Stimulated activated CD8-positive, alpha-beta memory T cell treated with anti-CD3 and anti-CD28 coated beads, Interleukin-2, amount 100 ng/mL, for 48 hours (primary cell): ENCODE measurements at regions not wholly inside any gene's neighbourhood (a gene's known extent, or its start where the extent isn't known, plus 50 kb on each side); places are given as distances from the start of the nearest gene placed in this dataset.

Experiments
- DNase-seq, 2 donors: peaks; one replicate each; pipeline ENCODE4 v3.0.0-alpha.2; 2020; ENCODE audit warnings: low read depth in 2 of 2

DNA sequence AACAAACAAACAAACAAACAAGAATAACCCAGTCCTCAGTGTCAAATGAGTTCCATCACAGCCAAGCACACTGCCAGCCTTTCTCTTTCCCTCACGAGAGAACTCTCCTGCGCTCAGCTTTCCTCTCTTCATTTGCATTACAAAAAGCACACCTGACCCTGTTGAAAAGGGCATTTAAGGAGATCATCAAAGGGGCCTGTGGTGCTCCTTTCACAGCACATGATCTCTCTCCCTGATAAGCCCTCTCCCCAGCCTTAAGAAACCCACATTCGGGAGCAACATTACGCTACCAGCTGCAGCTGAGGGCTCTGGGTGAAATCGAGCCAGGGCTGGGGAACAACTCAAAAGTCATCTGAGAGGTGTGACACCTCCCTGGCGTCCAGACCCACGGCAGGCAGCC lies 165.6 kb upstream of the TMCC3 start:
- no peak for DNase-seq

- DNase-seq: no peak
These were observed 165.1 kb upstream of the TMCC3 start for GRCh38 chr12:94815450-94815849.

- DNase-seq: no peak
These were observed 163.0 kb upstream of the TMCC3 start for GRCh38 chr12:94813314-94813713.

GRCh38 chr12:94812345-94812744 lies 162.0 kb upstream of the TMCC3 start:
- no peak for DNase-seq

- DNase-seq: no peak
These were observed 161.3 kb upstream of the TMCC3 start for GRCh38 chr12:94811611-94812010.

- DNase-seq: no peak
These were observed 157.6 kb upstream of the TMCC3 start for GRCh38 chr12:94807951-94808350.

DNA sequence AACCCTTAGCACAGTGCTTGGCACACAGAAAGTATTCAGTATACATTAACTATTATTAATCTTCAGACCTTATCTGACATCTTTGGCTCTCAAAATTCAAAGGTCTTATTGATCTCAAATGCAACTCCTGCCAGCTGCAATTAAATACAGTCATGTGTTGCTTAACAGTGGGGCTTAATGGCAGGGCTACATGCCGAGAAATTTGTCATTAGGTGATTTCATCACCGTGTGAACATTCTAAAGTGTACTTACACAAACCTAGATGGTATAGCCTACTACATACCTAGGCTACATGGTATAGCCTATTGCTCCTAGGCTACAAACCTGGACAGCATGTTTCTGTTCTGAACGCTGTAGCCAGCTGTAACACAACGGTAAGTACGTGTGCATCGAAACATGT lies 156.3 kb upstream of the TMCC3 start:
- no peak for DNase-seq

- no peak for DNase-seq
These were observed 155.6 kb upstream of the TMCC3 start for GRCh38 chr12:94805749-94806529.

DNA sequence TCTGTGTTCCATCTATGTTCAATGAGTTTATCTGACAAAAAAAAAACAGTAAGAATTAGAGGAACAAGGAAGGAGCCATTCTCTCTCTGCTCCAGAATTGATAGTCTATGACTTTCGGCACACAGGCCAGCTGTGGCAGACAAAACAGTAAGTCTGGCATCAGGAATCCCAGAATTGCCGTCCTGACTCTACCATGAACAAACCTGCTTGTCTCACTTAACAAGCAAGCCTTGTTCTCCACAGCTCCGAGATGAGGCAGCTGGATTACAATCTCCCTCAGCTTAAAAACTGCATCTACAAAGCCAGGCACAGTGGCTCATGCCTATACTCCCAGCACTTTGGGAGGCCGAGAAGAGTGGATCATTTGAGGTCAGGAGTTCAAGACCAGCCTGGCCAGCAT lies 153.6 kb upstream of the TMCC3 start:
- no peak for DNase-seq

GRCh38 chr12:94802796-94803195 lies 152.4 kb upstream of the TMCC3 start:
- DNase-seq: no peak

DNA sequence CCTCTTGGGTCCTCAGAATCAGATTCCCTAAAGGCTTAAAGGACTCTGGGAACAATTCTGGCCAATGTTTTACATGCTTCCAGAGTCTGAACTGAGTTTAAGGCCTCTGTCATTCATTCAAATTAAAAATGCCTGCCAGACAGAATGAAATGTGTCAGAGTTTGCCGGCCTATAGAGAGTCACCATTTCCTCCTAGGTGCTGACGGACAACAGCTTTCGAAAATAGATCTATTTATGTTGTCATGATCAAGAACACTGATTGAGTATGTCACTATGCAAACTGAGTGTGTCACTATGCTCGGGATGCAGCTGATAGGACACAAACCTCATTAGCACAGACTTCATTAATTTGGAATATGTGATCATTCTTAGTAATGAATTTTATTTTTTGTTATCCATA lies 151.4 kb upstream of the TMCC3 start:
- DNase-seq: no peak

GRCh38 chr12:94799136-94799535 lies 148.8 kb upstream of the TMCC3 start:
- no peak for DNase-seq

GRCh38 chr12:94798113-94798512 lies 147.8 kb upstream of the TMCC3 start:
- no peak for DNase-seq

- no peak for DNase-seq
These were observed 145.2 kb upstream of the TMCC3 start for GRCh38 chr12:94795520-94795919.

GRCh38 chr12:94795044-94795443 lies 144.7 kb upstream of the TMCC3 start:
- DNase-seq: no peak

- DNase-seq: no peak
These were observed 142.8 kb upstream of the TMCC3 start for GRCh38 chr12:94793191-94793595.

GRCh38 chr12:94792693-94793092 lies 142.3 kb upstream of the TMCC3 start:
- DNase-seq: no peak

GRCh38 chr12:94791933-94792332 lies 141.6 kb upstream of the TMCC3 start:
- DNase-seq: no peak

DNA sequence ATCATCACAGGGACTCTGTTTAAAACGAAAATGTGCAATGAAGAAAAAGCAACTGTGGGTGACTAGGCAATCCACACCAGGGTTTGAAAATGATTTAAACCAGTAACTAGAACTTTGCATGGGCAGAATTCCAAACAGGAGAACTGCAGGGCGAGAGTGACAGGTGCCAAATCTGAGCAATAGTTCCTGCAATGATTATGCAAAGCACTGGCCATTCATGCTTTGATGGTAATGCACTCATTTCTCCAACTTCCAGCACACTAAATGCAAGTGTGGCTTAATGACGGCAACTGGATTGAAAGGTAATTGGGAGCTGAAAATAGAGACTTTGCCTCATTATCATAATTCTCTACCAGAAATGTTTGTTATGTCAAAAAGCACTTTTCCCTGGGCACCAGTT lies 140.5 kb upstream of the TMCC3 start:
- no peak for DNase-seq

DNA sequence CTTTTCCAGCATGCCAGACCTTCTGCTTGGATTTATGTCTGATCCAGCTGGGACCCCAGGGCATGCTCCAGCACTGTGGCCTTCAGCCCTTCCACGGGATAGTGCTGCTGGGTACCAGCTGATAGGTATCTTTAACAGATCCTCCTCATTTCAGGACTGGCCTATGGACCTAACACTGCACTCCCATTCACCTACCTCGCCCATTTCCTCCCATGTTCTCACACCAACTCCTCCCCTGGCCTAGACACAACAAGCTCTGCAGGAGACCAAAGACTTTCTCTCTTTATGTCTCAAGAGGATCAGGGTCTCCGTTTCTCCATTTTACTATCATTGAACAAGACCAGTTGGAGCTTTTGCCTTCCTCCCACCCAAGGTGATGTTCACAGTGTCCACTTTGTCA lies 140.0 kb upstream of the TMCC3 start:
- no peak for DNase-seq

GRCh38 chr12:94789510-94790225 lies 139.3 kb upstream of the TMCC3 start:
- no peak for DNase-seq

DNA sequence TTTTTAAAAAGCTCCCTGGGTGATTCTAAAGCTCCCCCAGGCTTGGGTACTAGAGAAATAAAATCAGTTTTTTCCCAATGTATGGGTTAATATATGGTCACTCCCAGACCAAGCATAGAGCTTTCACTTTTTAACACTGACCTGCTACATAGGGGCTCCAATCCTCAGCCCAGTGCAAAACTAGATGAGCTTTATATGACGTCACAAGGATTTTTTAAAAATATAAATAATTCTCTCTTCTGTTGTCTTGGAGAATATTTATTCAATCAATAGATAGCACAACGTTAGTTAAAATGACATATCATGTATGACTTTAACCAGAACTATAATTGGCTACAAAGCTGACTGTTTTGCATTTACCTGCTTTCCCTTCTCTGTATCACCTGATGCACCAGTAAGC lies 137.9 kb upstream of the TMCC3 start:
- DNase-seq: no peak

DNA sequence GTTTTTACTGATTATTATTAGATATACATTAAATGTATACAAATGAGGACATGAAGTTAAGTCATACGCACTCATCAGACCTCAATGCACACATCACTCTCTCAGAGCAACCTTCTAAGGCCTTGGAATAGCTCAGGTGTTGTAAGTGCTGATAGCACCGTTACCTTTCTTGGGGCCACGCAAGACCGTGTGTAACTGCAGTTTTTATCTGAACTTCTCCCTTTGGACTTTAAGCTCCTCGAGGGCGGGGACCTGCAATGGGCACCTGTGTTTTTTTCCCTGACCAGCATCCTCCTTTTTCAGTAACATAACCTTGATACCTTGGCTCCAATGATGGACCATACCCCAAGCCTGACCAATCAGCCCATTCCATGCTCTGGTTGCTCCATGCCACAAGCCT lies 136.5 kb upstream of the TMCC3 start:
- no peak for DNase-seq

DNA sequence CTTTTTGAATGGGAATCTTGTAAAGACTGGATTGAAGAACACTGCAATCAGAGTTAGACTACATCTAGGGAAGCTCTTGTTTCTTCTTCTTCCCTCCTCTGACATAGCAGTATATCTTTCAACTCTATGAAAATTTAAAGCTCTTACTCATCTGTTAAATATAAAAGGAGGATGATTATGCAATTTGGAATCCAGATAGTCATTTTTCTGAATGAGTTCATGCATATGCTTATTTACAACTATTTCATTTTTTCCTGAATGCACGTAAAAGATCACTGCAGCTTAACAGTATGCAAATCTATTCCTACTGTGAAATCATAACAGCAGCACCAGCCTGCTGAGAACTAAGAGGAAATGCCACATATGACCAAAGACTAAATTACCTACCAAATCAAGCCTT lies 133.5 kb upstream of the TMCC3 start:
- no peak for DNase-seq
